OCI-LY3 (cell line): ENCODE measurements at regions not wholly inside any gene's neighbourhood (a gene's known extent, or its start where the extent isn't known, plus 50 kb on each side); places are given as distances from the start of the nearest gene placed in this dataset.

Experiments used
- EZH2phosphoT487 ChIP-seq: fragments of 200-600 bp; shearing (Covaris generic); IDR thresholded peaks from 2 replicates; pipeline ENCODE4 v1.6.1; 2018; ENCODE audit warnings: antibody characterized with exemption, mixed run types, low read depth
- TF ChIP-seq, protein P1 (sequence below): fragments of 200-600, 300-600 bp; sonication (generic); IDR thresholded peaks from 2 replicates; pipeline ENCODE4 v1.5.1; 2014; ENCODE audit warnings: antibody characterized with exemption, low read length, low read depth

DNA sequence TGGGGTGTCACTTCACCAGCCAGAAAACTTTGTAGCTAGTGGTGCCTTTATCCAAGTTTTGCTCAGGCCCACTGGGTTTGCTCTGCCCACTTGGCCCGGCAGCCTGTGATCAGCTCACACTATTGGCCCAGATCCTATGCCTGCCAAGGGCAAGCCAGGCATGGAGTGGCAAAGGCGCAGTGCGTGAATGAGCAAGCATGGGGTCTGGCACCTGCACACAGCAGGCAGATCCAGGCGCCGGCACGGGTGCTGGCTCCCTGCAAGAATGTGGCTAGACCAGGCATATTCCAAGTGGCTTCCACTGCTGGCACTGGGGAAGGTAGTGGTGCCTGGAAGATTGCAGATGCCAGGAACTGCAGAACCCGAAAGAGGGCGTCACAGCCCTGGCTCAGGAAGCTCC, 346.9 kb downstream of the LMBRD1 start:
- TF ChIP-seq, protein P1, sequence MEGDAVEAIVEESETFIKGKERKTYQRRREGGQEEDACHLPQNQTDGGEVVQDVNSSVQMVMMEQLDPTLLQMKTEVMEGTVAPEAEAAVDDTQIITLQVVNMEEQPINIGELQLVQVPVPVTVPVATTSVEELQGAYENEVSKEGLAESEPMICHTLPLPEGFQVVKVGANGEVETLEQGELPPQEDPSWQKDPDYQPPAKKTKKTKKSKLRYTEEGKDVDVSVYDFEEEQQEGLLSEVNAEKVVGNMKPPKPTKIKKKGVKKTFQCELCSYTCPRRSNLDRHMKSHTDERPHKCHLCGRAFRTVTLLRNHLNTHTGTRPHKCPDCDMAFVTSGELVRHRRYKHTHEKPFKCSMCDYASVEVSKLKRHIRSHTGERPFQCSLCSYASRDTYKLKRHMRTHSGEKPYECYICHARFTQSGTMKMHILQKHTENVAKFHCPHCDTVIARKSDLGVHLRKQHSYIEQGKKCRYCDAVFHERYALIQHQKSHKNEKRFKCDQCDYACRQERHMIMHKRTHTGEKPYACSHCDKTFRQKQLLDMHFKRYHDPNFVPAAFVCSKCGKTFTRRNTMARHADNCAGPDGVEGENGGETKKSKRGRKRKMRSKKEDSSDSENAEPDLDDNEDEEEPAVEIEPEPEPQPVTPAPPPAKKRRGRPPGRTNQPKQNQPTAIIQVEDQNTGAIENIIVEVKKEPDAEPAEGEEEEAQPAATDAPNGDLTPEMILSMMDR = no peak
- no peak for TF ChIP-seq EZH2phosphoT487
